ENCODE measurements at regions not wholly inside any gene's neighbourhood (a gene's known extent, or its start where the extent isn't known, plus 50 kb on each side); places are given as distances from the start of the nearest gene placed in this dataset.

GRCh38 chr1:221880182-221880581, 138.3 kb upstream of the DUSP10 start:
- TF ChIP-seq, protein P1, sequence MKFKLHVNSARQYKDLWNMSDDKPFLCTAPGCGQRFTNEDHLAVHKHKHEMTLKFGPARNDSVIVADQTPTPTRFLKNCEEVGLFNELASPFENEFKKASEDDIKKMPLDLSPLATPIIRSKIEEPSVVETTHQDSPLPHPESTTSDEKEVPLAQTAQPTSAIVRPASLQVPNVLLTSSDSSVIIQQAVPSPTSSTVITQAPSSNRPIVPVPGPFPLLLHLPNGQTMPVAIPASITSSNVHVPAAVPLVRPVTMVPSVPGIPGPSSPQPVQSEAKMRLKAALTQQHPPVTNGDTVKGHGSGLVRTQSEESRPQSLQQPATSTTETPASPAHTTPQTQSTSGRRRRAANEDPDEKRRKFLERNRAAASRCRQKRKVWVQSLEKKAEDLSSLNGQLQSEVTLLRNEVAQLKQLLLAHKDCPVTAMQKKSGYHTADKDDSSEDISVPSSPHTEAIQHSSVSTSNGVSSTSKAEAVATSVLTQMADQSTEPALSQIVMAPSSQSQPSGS (tag by site-specific recombination; IDR thresholded peaks at IDR 0.05; ENCODE audit: low read depth), result no peak
- TF ChIP-seq ZSCAN30 (tag by site-specific recombination; IDR thresholded peaks at IDR 0.05), result no peak
- H3K9me3 ChIP-seq (ENCODE audit: control insufficient read depth, insufficient read depth, low read depth, low read length), result no peaks in the 10 kb centered on the region
- H3K4me1 ChIP-seq (ENCODE audit: control insufficient read depth, insufficient read depth, low read length), result no peaks in the 10 kb centered on the region
- no peaks in the 10 kb centered on the region for H3K36me3 ChIP-seq (ENCODE audit: control insufficient read depth in 2 of 2, insufficient read depth in 1 of 2, low read length in 2 of 2)
- no peak overlapping the region for H3K27ac ChIP-seq (ENCODE audit: extremely low read depth, low read depth, low read length)
- ChIA-PET CTCF (interaction anchor here (0.6 kb wide), 1 partner anchor 78 kb away, joined by 3 read pairs; no protein-coding TSS in a partner anchor), POLR2A (no interaction called here)
- no peak overlapping the region for H3K4me3 ChIP-seq (ENCODE audit: low read depth, low read length)

DNA sequence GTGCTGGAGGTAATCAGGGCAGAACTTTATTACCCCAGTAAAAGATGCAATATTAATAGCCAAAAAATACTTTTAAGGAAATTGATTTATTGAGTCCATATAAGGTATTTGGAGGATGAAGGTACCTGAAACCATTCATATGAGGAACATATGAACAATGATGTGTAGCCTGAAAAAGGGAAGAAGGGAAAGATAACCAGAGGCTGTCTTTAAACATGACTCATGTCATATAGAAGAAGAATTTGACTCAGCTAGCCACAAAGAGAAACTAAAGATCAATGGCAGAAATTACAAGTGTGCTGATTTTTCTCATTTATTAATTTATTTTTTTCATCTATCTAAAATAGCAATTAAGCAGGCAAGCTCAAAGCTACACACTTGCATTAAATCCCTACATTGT, 136.2 kb upstream of the DUSP10 start:
- POLR2A ChIA-PET, result no interaction called here
- H3K36me3 ChIP-seq (ENCODE audit: control insufficient read depth in 2 of 2, insufficient read depth in 1 of 2, low read length in 2 of 2), result no peaks in the 10 kb centered on the region

DNA sequence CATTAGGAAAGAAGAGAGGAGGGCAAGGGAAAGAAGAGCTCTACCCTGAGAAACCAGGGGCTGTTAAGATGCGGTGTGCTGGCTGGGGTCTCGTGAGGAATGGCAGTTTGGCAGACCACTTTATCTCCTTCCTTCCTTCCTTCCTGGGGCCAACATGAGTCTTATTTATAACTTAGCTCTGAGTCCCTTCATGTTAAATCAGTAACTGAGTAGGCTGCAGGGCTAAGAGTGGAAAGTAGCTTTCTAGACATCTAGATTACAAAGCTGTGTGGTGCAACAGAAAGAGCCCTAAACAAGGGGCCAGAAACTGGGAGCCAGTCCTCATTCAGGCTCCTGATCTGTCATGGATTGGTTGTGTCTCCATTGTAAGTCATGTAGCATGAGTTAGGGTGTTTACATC, 135.4 kb upstream of the DUSP10 start:
- ChIA-PET CTCF (interaction anchor here (0.6 to 0.8 kb wide), 2 partner anchors 9 to 46 kb away, joined by 3 to 5 read pairs; no protein-coding TSS in a partner anchor), POLR2A (no interaction called here)
- Histone ChIP-seq H3K9me3 (ENCODE audit: control insufficient read depth, insufficient read depth, low read depth, low read length) (no peaks in the 10 kb centered on the region), H3K27ac (ENCODE audit: extremely low read depth, low read depth, low read length) (no peak overlapping the region), H3K4me3 (ENCODE audit: low read depth, low read length) (no peak overlapping the region), H3K36me3 (ENCODE audit: control insufficient read depth in 2 of 2, insufficient read depth in 1 of 2, low read length in 2 of 2) (no peaks in the 10 kb centered on the region), H3K4me1 (ENCODE audit: control insufficient read depth, insufficient read depth, low read length) (no peaks in the 10 kb centered on the region)
- TF ChIP-seq GLI4 (tag by site-specific recombination; IDR thresholded peaks at IDR 0.05), result no peak
- TF ChIP-seq ZNF549 (tag by site-specific recombination; IDR thresholded peaks at IDR 0.05), result no peak
- no peak for TF ChIP-seq ZNF23 (tag by site-specific recombination; IDR thresholded peaks at IDR 0.05; ENCODE audit: borderline replicate concordance)
- TF ChIP-seq ZNF76 (tag by site-specific recombination; IDR thresholded peaks at IDR 0.05; ENCODE audit: borderline replicate concordance, low read depth), result no peak
- TF ChIP-seq, protein P2, sequence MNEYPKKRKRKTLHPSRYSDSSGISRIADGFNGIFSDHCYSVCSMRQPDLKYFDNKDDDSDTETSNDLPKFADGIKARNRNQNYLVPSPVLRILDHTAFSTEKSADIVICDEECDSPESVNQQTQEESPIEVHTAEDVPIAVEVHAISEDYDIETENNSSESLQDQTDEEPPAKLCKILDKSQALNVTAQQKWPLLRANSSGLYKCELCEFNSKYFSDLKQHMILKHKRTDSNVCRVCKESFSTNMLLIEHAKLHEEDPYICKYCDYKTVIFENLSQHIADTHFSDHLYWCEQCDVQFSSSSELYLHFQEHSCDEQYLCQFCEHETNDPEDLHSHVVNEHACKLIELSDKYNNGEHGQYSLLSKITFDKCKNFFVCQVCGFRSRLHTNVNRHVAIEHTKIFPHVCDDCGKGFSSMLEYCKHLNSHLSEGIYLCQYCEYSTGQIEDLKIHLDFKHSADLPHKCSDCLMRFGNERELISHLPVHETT (tag by site-specific recombination; IDR thresholded peaks at IDR 0.05), result no peak
- no peak for TF ChIP-seq ZNF324 (tag by site-specific recombination; IDR thresholded peaks at IDR 0.05)
- no peak for TF ChIP-seq ZIC2 (tag by site-specific recombination; IDR thresholded peaks at IDR 0.05)
- TF ChIP-seq ZNF623 (tag by site-specific recombination; IDR thresholded peaks at IDR 0.05), result no peak
- no peak for TF ChIP-seq ZNF768 (tag by site-specific recombination; IDR thresholded peaks at IDR 0.05)
- no peak for TF ChIP-seq KLF9 (tag by site-specific recombination; IDR thresholded peaks at IDR 0.05; ENCODE audit: low read depth)
- TF ChIP-seq KLF16 (tag by site-specific recombination; IDR thresholded peaks at IDR 0.05), result no peak
- no peak for TF ChIP-seq IKZF3 (tag by site-specific recombination; IDR thresholded peaks at IDR 0.05)
- TF ChIP-seq ZNF354C (tag by site-specific recombination; IDR thresholded peaks at IDR 0.05; ENCODE audit: borderline replicate concordance, low read depth), result no peak
- TF ChIP-seq, protein P3, sequence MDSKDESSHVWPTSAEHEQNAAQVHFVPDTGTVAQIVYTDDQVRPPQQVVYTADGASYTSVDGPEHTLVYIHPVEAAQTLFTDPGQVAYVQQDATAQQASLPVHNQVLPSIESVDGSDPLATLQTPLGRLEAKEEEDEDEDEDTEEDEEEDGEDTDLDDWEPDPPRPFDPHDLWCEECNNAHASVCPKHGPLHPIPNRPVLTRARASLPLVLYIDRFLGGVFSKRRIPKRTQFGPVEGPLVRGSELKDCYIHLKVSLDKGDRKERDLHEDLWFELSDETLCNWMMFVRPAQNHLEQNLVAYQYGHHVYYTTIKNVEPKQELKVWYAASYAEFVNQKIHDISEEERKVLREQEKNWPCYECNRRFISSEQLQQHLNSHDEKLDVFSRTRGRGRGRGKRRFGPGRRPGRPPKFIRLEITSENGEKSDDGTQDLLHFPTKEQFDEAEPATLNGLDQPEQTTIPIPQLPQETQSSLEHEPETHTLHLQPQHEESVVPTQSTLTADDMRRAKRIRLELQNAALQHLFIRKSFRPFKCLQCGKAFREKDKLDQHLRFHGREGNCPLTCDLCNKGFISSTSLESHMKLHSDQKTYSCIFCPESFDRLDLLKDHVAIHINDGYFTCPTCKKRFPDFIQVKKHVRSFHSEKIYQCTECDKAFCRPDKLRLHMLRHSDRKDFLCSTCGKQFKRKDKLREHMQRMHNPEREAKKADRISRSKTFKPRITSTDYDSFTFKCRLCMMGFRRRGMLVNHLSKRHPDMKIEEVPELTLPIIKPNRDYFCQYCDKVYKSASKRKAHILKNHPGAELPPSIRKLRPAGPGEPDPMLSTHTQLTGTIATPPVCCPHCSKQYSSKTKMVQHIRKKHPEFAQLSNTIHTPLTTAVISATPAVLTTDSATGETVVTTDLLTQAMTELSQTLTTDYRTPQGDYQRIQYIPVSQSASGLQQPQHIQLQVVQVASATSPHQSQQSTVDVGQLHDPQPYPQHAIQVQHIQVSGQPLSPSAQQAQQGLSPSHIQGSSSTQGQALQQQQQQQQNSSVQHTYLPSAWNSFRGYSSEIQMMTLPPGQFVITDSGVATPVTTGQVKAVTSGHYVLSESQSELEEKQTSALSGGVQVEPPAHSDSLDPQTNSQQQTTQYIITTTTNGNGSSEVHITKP (tag by site-specific recombination; IDR thresholded peaks at IDR 0.05), result no peak
- TF ChIP-seq GFI1B (tag by site-specific recombination; IDR thresholded peaks at IDR 0.05), result no peak

More for the DNA sequence above, 136.2 kb upstream of the DUSP10 start:
- H3K27ac ChIP-seq (ENCODE audit: extremely low read depth, low read depth, low read length), result no peak overlapping the region
- no peaks in the 10 kb centered on the region for H3K9me3 ChIP-seq (ENCODE audit: control insufficient read depth, insufficient read depth, low read depth, low read length)
- TF ChIP-seq ZNF501 (tag by site-specific recombination; IDR thresholded peaks at IDR 0.05) (no peak), ZNF239 (tag by site-specific recombination; IDR thresholded peaks at IDR 0.05) (no peak), BCL11B (tag by site-specific recombination; IDR thresholded peaks at IDR 0.05; ENCODE audit: low read depth) (no peak), HIC1 (tag by site-specific recombination; IDR thresholded peaks at IDR 0.05) (no peak), ZSCAN23 (tag by site-specific recombination; IDR thresholded peaks at IDR 0.05) (no peak), ZNF654 (tag by site-specific recombination; IDR thresholded peaks at IDR 0.05; ENCODE audit: low read depth) (no peak), ZNF473 (tag by site-specific recombination; IDR thresholded peaks at IDR 0.05) (no peak), ZNF555 (tag by site-specific recombination; conservative IDR thresholded peaks at IDR 0.05) (no peak), ZNF624 (tag by site-specific recombination; IDR thresholded peaks at IDR 0.05) (no peak)
- no peak overlapping the region for H3K4me3 ChIP-seq (ENCODE audit: low read depth, low read length)
- CTCF ChIA-PET, result interaction anchor here (0.5 kb wide), 1 partner anchor 335 kb away, joined by 3 read pairs; no protein-coding TSS in a partner anchor
- no peaks in the 10 kb centered on the region for H3K4me1 ChIP-seq (ENCODE audit: control insufficient read depth, insufficient read depth, low read length)

Data from HEK293 (cell line).